Heart right ventricle (tissue), 16 donors: ENCODE measurements at regions not wholly inside any gene's neighbourhood (a gene's known extent, or its start where the extent isn't known, plus 50 kb on each side); places are given as distances from the start of the nearest gene placed in this dataset.

Source experiments
- ATAC-seq, 8 donors: fragments of 200-7000 bp; cut with Tn5 transposase; one replicate each; pipeline ENCODE4 v1.9.1; 2020; ENCODE audit warnings: mild to moderate bottlenecking in 8 of 8, moderate library complexity in 8 of 8, moderate number of reproducible peaks in 1 of 8
- DNase-seq, 2 donors: peaks; one replicate each; pipeline ENCODE4 v3.0.0-alpha.2; 2020
- H3K27ac ChIP-seq, 10 donors: fragments of 200-600 bp; sonication (generic) in 2 of 10; one replicate each; pipeline versions ENCODE4 v1.5.0 to v1.8.0; 2020 to 2022; ENCODE audit warnings: mild to moderate bottlenecking in 3 of 10
- H3K27me3 ChIP-seq, 7 donors: fragments of 200-600 bp; one replicate each; pipeline ENCODE4 v1.8.0; 2021 to 2022; ENCODE audit warnings: mild to moderate bottlenecking in 2 of 7
- H3K36me3 ChIP-seq, 9 donors: fragments of 200-600 bp; sonication (generic) in 1 of 9; one replicate each; pipeline versions ENCODE4 v1.5.0 to v1.8.0; 2020 to 2022; ENCODE audit warnings: mild to moderate bottlenecking in 2 of 9
- H3K4me1 ChIP-seq, 9 donors: fragments of 200-600 bp; sonication (generic) in 1 of 9; one replicate each; pipeline versions ENCODE4 v1.5.0 to v1.8.0; 2020 to 2022; ENCODE audit warnings: mild to moderate bottlenecking in 4 of 9
- H3K4me3 ChIP-seq, 10 donors: fragments of 200-600 bp; sonication (generic) in 2 of 10; one replicate each; pipeline versions ENCODE4 v1.5.0 to v1.8.0; 2020 to 2022; ENCODE audit warnings: mild to moderate bottlenecking in 7 of 10, moderate library complexity in 2 of 10
- H3K9me3 ChIP-seq, 11 donors: fragments of 200-600 bp in 10 of 11; sonication (generic) in 2 of 11; one replicate each; pipeline versions ENCODE4 v1.5.0 to v1.8.0; 2013 to 2022; ENCODE audit warnings: mild to moderate bottlenecking in 2 of 11, control low read depth in 1 of 11, moderate library complexity in 1 of 11
- CTCF ChIP-seq, 9 donors: fragments of 200-600 bp; sonication (generic) in 2 of 9; IDR thresholded peaks; one replicate each; pipeline versions ENCODE4 v1.5.0 to v1.8.0; 2021 to 2022; ENCODE audit warnings: antibody characterized with exemption in 9 of 9, mild to moderate bottlenecking in 5 of 9, moderate library complexity in 1 of 9
- WGBS, 2 donors: extraction: QIAGEN DNeasy Blood & Tissue Kit; methylation state at CpG; one replicate each; pipeline ENCODE4 v1.1.7; 2013; ENCODE audit warnings: inconsistent platforms in 1 of 2; 5-methylcytosine and 5-hydroxymethylcytosine counted together
- intact Hi-C, 10 donors: fragments of 100-400 bp; cut with DNase I; formaldehyde crosslinking; loops; one replicate each; pipeline versions ENCODE4 v1.11.1 to v1.14.2; 2022
- donor health status: Arrhythmogenic right ventricular cardiomyopathy.
- donor health status: ischemic (EF 13 %, LVEDD 7.1; RV severe dilation, severe dysfunction).
- donor health status: healthy with polysubstance abuse.
- donor health status: DM: no; HTN: yes; CAD: no.
- donor health status: DM: no; HTN: no; CAD: no.
- donor health status: ischemic (EF 25% LVEDD 6.9; RV normal size, moderate dysfunction).
- donor health status: ischemic (EF 25% LVEDD 5.7; RV mildly dilated, moderate dysfunction).
- donor health status: healthy.
- donor health status: DM: yes; HTN: yes; CAD: no.
- donor health status: Ischemic cardiomyopathy.
- donor health status: ischemic (EF 35%, LVEDD 5.7; RV mildly dilated, moderate dysfunction).
- donor health status: nonischemic (EF 11% LVEDD 7.7; RV severe dilation, severe dysfunction).
- donor health status: DM: yes; HTN: yes; CAD: no.
- donor health status: PGD.
- donor health status: ischemic (EF 29% LVEDD 5.4; RV normal size, mild dysfunction).
- donor health status: nonischemic (EF 23%, LVEDD 6.1; RV moderate dilation, normal function).

- Histone ChIP-seq H3K27me3 (no peaks in the 10 kb centered on the region), H3K27ac (no peak overlapping the region), H3K36me3 (no peaks in the 10 kb centered on the region), H3K4me1 (no peaks in the 10 kb centered on the region), H3K9me3 (peaks cover 0 to 13% (median 0%) of the 10 kb centered on the region in 11 donors), H3K4me3 (no peak overlapping the region)
- TF ChIP-seq CTCF (IDR thresholded peaks at IDR 0.05): no peak
- 65 to 83% methylated on average over 2 of the region's 2 CpGs for WGBS, 2 donors
- intact Hi-C loops: no loop called here
- DNase-seq (no peak), ATAC-seq (no peak)
Observed at GRCh38 chr4:14504162-14504561, 498.1 kb upstream of the CPEB2 start.

- Histone ChIP-seq H3K36me3 (no peaks in the 10 kb centered on the region), H3K4me1 (no peaks in the 10 kb centered on the region), H3K9me3 (no peaks in the 10 kb centered on the region), H3K27me3 (no peaks in the 10 kb centered on the region), H3K27ac (no peak overlapping the region), H3K4me3 (no peak overlapping the region)
- DNase-seq (no peak), ATAC-seq (no peak)
- no peak for TF ChIP-seq CTCF (IDR thresholded peaks at IDR 0.05)
- WGBS, 2 donors: 75 to 81% methylated on average over 4 of the region's 4 CpGs
- intact Hi-C loops: no loop called here
Observed at GRCh38 chr4:14513471-14513870, 488.8 kb upstream of the CPEB2 start.

DNA sequence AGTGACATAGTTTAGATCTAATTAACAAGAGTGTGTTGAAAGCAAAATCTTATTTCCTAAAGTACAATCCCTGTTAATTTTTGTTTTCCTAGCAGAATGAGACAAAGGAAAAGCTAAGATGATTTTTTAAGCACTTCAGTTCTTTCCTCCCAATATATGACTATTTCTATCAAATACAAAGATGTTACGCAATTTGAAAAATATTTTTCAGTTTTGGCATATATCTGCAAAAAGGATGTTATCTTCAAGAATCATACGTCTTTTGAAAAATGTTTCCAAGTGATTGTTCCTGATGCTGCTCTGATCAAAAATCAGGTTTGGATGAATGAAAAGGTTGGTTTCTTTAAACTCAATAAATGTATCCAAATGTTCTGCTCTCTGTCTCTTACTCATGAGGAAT is 486.7 kb upstream of the CPEB2 start:
- no peak for TF ChIP-seq CTCF (IDR thresholded peaks at IDR 0.05)
- H3K4me3 ChIP-seq: no peak overlapping the region
- ATAC-seq: no peak
- no peaks in the 10 kb centered on the region for H3K9me3 ChIP-seq
- DNase-seq: no peak
- H3K4me1 ChIP-seq: no peaks in the 10 kb centered on the region
- no peak overlapping the region for H3K27ac ChIP-seq
- H3K27me3 ChIP-seq: no peaks in the 10 kb centered on the region
- intact Hi-C loops: no loop called here
- WGBS, 2 donors: 73 to 78% methylated on average over 2 of the region's 2 CpGs
- no peaks in the 10 kb centered on the region for H3K36me3 ChIP-seq

GRCh38 chr4:14518136-14518535 is 484.1 kb upstream of the CPEB2 start:
- intact Hi-C loops: no loop called here
- peaks cover 0 to 8% (median 0%) of the 10 kb centered on the region in 11 donors for H3K9me3 ChIP-seq
- no peaks in the 10 kb centered on the region for H3K36me3 ChIP-seq
- no peak for TF ChIP-seq CTCF (IDR thresholded peaks at IDR 0.05)
- no peak for DNase-seq
- ATAC-seq: no peak
- H3K27me3 ChIP-seq: no peaks in the 10 kb centered on the region
- no peak overlapping the region for H3K4me3 ChIP-seq
- no peaks in the 10 kb centered on the region for H3K4me1 ChIP-seq
- no peak overlapping the region for H3K27ac ChIP-seq
- WGBS, 2 donors: 39 to 51% methylated on average over 2 of the region's 2 CpGs

DNA sequence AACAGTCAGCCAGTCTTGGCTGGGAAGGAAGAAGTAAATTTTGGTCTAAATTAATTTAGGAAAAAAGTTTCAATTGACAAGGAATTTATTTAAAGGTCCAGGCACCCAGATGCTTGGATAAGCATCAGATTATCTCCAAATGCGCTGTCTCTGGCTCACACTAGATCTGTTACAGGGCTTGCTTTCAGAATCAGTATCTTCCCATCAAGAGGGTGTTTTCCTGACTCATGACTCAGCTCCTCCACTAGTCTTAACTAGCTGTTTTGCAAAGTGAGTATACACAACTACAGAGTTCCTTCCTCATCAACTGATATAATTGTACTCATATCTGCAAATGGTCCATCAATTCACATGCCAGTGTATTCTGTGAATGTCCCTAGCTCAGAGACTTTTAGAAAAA is 482.1 kb upstream of the CPEB2 start:
- Histone ChIP-seq H3K36me3 (no peaks in the 10 kb centered on the region), H3K4me3 (no peak overlapping the region), H3K27me3 (no peaks in the 10 kb centered on the region), H3K4me1 (peaks cover 0 to 3% (median 0%) of the 10 kb centered on the region in 9 donors), H3K9me3 (peaks cover 0 to 8% (median 0%) of the 10 kb centered on the region in 11 donors), H3K27ac (no peak overlapping the region)
- DNase-seq (no peak), ATAC-seq (no peak)
- TF ChIP-seq CTCF (IDR thresholded peaks at IDR 0.05): no peak
- intact Hi-C loops: no loop called here
- WGBS, 2 donors: 43 to 46% methylated on average over 1 of the region's 1 CpG
